Neural crest cell (in vitro differentiated cells): ENCODE measurements at regions not wholly inside any gene's neighbourhood (a gene's known extent, or its start where the extent isn't known, plus 50 kb on each side); places are given as distances from the start of the nearest gene placed in this dataset.

ENCODE experiments used
- DNase-seq: peaks from one replicate; pipeline ENCODE4 v3.0.0; 2021; ENCODE audit warnings: low read depth, mixed read lengths, low spot score
- H3K27ac Mint-ChIP-seq: one replicate; pipeline ENCODE4 v1.8.0; 2021; ENCODE audit warnings: mild to moderate bottlenecking, mixed read lengths; ENCODE audit not compliant: unreplicated experiment
- H3K27me3 Mint-ChIP-seq: 2 replicates; pipeline ENCODE4 v1.8.0; 2021; ENCODE audit warnings: low read depth, mild to moderate bottlenecking, mixed read lengths
- H3K36me3 Mint-ChIP-seq: 2 replicates; pipeline ENCODE4 v1.8.0; 2021; ENCODE audit warnings: low read depth, mild to moderate bottlenecking, mixed read lengths
- H3K4me1 Mint-ChIP-seq: 2 replicates; pipeline ENCODE4 v1.8.0; 2021; ENCODE audit warnings: mixed read lengths
- H3K4me3 Mint-ChIP-seq: one replicate; pipeline ENCODE4 v1.8.0; 2021; ENCODE audit warnings: mild to moderate bottlenecking, mixed read lengths
- H3K9me3 Mint-ChIP-seq: 2 replicates; pipeline ENCODE4 v1.8.0; 2021; ENCODE audit warnings: mixed read lengths
- TF ChIP-seq, protein P1 (sequence below): fragments of 200-600 bp; sonication (generic); conservative IDR thresholded peaks from 2 replicates; pipeline ENCODE4 v1.5.0; 2021; ENCODE audit warnings: antibody characterized with exemption, mild to moderate bottlenecking

DNA sequence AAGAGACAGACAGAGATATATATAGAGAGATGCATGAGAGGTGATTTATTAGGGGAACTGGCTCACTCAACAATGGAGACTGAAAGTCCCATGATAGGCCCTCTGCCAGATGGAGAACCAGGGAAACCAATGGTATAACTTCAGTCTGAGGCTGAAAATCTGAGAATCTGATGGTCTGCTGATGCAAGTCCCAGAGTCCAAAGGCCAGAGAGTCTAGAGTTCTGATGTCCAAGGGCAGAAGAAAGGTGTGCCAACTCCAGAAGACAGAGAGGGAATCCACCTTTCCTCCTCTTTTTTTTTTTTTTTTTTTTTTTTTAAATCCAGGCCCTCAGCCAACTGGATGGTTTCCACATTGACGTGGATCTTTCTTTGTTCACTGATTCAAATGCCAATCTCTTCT, 197.9 kb upstream of the MEIS2 start:
- Mint-ChIP-seq H3K27me3 (no peaks in the 10 kb centered on the region), H3K4me1 (no peaks in the 10 kb centered on the region), H3K9me3 (no peaks in the 10 kb centered on the region), H3K4me3 (no peak overlapping the region), H3K27ac (no peak overlapping the region), H3K36me3 (no peaks in the 10 kb centered on the region)
- DNase-seq = no peak
- TF ChIP-seq, protein P1, sequence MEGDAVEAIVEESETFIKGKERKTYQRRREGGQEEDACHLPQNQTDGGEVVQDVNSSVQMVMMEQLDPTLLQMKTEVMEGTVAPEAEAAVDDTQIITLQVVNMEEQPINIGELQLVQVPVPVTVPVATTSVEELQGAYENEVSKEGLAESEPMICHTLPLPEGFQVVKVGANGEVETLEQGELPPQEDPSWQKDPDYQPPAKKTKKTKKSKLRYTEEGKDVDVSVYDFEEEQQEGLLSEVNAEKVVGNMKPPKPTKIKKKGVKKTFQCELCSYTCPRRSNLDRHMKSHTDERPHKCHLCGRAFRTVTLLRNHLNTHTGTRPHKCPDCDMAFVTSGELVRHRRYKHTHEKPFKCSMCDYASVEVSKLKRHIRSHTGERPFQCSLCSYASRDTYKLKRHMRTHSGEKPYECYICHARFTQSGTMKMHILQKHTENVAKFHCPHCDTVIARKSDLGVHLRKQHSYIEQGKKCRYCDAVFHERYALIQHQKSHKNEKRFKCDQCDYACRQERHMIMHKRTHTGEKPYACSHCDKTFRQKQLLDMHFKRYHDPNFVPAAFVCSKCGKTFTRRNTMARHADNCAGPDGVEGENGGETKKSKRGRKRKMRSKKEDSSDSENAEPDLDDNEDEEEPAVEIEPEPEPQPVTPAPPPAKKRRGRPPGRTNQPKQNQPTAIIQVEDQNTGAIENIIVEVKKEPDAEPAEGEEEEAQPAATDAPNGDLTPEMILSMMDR = no peak

DNA sequence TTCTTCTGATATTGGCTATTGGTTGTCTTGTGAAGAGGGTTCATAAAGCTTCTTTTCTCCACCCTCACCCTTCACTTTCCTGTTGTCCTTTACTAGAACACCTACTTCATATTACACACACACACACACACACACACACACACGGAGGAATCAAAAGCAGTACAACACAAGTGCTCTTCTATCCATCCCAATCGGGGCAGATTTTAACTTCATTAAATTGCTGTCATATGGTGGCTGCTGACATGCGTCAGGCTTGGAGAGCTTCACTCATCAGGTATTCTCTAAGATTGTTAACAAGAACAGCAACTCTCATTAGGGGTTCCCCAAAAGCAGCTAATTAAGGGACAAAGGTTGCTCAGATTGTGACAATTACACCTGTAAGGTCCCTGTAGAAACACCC, 239.1 kb upstream of the MEIS2 start:
- TF ChIP-seq, protein P1 = no peak
- Mint-ChIP-seq H3K4me3 (no peak overlapping the region), H3K27ac (no peak overlapping the region), H3K9me3 (peaks cover 4% of the 10 kb centered on the region), H3K27me3 (no peaks in the 10 kb centered on the region), H3K4me1 (no peaks in the 10 kb centered on the region), H3K36me3 (no peaks in the 10 kb centered on the region)
- DNase-seq = no peak

DNA sequence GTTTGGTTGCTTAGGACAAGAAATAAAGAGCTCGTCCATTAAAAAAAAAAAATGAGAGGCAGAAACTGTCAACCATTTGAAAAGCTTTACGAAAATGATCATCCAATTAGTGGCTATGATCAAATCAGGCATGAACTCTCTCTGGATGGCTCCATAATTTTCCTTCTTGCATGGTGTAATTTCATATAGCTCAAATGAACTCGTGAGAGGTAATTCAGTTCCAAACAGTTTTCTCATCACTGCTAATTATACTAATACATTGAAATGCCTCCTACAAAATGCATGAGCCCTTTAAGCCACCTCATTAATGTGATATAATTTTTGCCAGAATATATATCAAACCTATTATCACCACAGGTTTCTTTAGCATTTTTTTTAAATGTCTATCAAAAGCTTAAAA, 239.5 kb upstream of the MEIS2 start:
- DNase-seq = no peak
- no peak overlapping the region for H3K4me3 Mint-ChIP-seq
- no peak overlapping the region for H3K27ac Mint-ChIP-seq
- H3K27me3 Mint-ChIP-seq = no peaks in the 10 kb centered on the region
- H3K4me1 Mint-ChIP-seq = no peaks in the 10 kb centered on the region
- H3K9me3 Mint-ChIP-seq = peaks cover 4% of the 10 kb centered on the region
- no peaks in the 10 kb centered on the region for H3K36me3 Mint-ChIP-seq
- TF ChIP-seq, protein P1 = no peak

DNA sequence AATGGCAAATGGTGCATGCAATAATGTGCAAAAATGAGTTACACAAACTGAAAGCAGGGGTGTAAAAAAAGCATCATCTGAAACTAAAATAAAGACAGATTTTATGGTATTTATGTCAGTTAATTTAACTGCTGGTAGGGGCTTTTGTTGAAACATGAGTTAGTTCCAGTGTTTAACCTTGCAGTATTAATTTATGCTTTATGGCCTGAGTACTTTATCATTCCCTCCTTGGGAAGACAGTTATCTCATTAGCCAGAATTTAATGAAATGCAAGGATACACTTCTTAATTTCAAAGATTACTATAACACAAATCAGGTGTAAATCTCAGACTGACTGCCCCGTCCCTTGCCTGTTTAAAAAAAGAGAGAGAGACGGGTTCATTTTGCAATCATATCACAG, 240.1 kb upstream of the MEIS2 start:
- TF ChIP-seq, protein P1 = no peak
- no peaks in the 10 kb centered on the region for H3K4me1 Mint-ChIP-seq
- no peaks in the 10 kb centered on the region for H3K27me3 Mint-ChIP-seq
- no peak overlapping the region for H3K27ac Mint-ChIP-seq
- H3K9me3 Mint-ChIP-seq = peaks cover 2% of the 10 kb centered on the region
- no peak for DNase-seq
- H3K36me3 Mint-ChIP-seq = no peaks in the 10 kb centered on the region
- H3K4me3 Mint-ChIP-seq = no peak overlapping the region

DNA sequence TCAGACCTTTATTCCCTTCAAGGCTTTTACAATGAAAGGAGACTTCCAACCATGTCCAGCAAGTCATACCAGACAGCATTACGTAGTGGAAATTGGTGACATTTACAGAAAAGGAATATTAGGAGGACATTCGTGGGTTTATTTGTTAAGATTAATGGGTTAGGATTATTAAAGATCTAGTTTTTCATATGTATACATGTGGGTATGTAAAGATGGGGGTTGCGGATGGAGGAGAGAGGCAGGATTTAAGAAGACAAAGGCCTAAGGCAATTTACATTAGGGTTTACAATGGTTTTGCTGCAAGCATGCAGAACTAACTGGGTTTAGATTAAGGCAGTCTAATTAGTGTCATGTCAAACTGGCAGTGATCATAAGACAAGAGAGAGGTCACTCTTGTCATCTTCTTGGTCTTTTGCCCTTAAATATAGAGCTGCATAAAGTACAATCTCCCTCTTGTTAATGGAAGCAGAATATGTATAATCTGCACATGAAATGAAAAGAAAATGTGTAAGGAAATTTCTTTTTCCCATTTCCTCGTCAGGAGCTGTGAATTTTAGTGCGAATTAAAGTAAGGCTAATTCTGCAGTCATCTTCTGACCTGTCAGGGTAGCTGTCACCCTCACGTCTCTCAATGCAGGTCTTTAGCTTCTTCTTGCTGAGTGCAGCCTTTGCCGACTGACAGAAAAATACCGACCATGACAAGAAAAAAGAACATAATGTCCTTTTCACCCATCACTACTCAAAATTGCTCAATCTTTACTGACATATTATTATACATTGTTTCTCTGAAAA, 258.9 kb upstream of the MEIS2 start:
- TF ChIP-seq, protein P1 = no peak
- no peak overlapping the region for H3K27ac Mint-ChIP-seq
- no peaks in the 10 kb centered on the region for H3K36me3 Mint-ChIP-seq
- no peaks in the 10 kb centered on the region for H3K27me3 Mint-ChIP-seq
- H3K4me1 Mint-ChIP-seq = peaks cover 12% of the 10 kb centered on the region
- H3K4me3 Mint-ChIP-seq = no peak overlapping the region
- no peaks in the 10 kb centered on the region for H3K9me3 Mint-ChIP-seq
- no peak for DNase-seq
